ENCODE measurements at regions not wholly inside any gene's neighbourhood (a gene's known extent, or its start where the extent isn't known, plus 50 kb on each side); places are given as distances from the start of the nearest gene placed in this dataset.

- Histone ChIP-seq H3K9me3 (ENCODE audit: control insufficient read depth in 4 of 4, insufficient read depth in 3 of 4, low read length in 3 of 4) (no peaks in the 10 kb centered on the region), H3K9ac (ENCODE audit: insufficient read depth in 1 of 2, low read length in 2 of 2) (no peak overlapping the region), H3K36me3 (ENCODE audit: control insufficient read depth in 4 of 4, insufficient read depth in 4 of 4, low read length in 4 of 4) (no peaks in the 10 kb centered on the region), H3K4me3 (no peak overlapping the region), H3K4me1 (ENCODE audit: control insufficient read depth in 5 of 5, insufficient read depth in 5 of 5, low read length in 5 of 5) (no peaks in the 10 kb centered on the region), H3K27me3 (ENCODE audit: control insufficient read depth in 3 of 3, insufficient read depth in 3 of 3, low read length in 2 of 3) (no peaks in the 10 kb centered on the region), H3K27ac (ENCODE audit: low read depth in 1 of 2, low read length in 1 of 2) (no peak overlapping the region)
- DNase-seq (no peak), ATAC-seq (ENCODE audit: insufficient read depth, low FRiP score) (no peak)
- 75 to 88% methylated on average over 2 of the region's 2 CpGs for WGBS, 2 donors
- no peak for TF ChIP-seq CTCF (IDR thresholded peaks at IDR 0.05; ENCODE audit: control extremely low read depth, extremely low read depth)
Observed at GRCh38 chr3:104887619-104888018, 479.1 kb upstream of the ALCAM start.

- H3K4me3 ChIP-seq, result no peak overlapping the region
- no peak overlapping the region for H3K9ac ChIP-seq (ENCODE audit: insufficient read depth in 1 of 2, low read length in 2 of 2)
- H3K4me1 ChIP-seq (ENCODE audit: control insufficient read depth in 5 of 5, insufficient read depth in 5 of 5, low read length in 5 of 5), result no peaks in the 10 kb centered on the region
- ATAC-seq (ENCODE audit: insufficient read depth, low FRiP score) (no peak), DNase-seq (no peak)
- H3K9me3 ChIP-seq (ENCODE audit: control insufficient read depth in 4 of 4, insufficient read depth in 3 of 4, low read length in 3 of 4), result no peaks in the 10 kb centered on the region
- WGBS, 2 donors, result 84 to 87% methylated on average over 2 of the region's 2 CpGs
- H3K27me3 ChIP-seq (ENCODE audit: control insufficient read depth in 3 of 3, insufficient read depth in 3 of 3, low read length in 2 of 3), result no peaks in the 10 kb centered on the region
- H3K27ac ChIP-seq (ENCODE audit: low read depth in 1 of 2, low read length in 1 of 2), result no peak overlapping the region
- TF ChIP-seq CTCF (IDR thresholded peaks at IDR 0.05; ENCODE audit: control extremely low read depth, extremely low read depth), result no peak
- H3K36me3 ChIP-seq (ENCODE audit: control insufficient read depth in 4 of 4, insufficient read depth in 4 of 4, low read length in 4 of 4), result no peaks in the 10 kb centered on the region
Observed at GRCh38 chr3:104892044-104892443, 474.7 kb upstream of the ALCAM start.

- H3K36me3 ChIP-seq (ENCODE audit: control insufficient read depth in 4 of 4, insufficient read depth in 4 of 4, low read length in 4 of 4), result no peaks in the 10 kb centered on the region
- H3K9ac ChIP-seq (ENCODE audit: insufficient read depth in 1 of 2, low read length in 2 of 2), result no peak overlapping the region
- whole genome bisulfite sequencing, 2 donors, result 90 to 91% methylated on average over 1 of the region's 1 CpG
- no peaks in the 10 kb centered on the region for H3K27me3 ChIP-seq (ENCODE audit: control insufficient read depth in 3 of 3, insufficient read depth in 3 of 3, low read length in 2 of 3)
- no peak for TF ChIP-seq CTCF (IDR thresholded peaks at IDR 0.05; ENCODE audit: control extremely low read depth, extremely low read depth)
- H3K4me3 ChIP-seq, result no peak overlapping the region
- DNase-seq (no peak), ATAC-seq (ENCODE audit: insufficient read depth, low FRiP score) (no peak)
- no peak overlapping the region for H3K27ac ChIP-seq (ENCODE audit: low read depth in 1 of 2, low read length in 1 of 2)
- H3K4me1 ChIP-seq (ENCODE audit: control insufficient read depth in 5 of 5, insufficient read depth in 5 of 5, low read length in 5 of 5), result no peaks in the 10 kb centered on the region
- H3K9me3 ChIP-seq (ENCODE audit: control insufficient read depth in 4 of 4, insufficient read depth in 3 of 4, low read length in 3 of 4), result no peaks in the 10 kb centered on the region
Observed at GRCh38 chr3:104896624-104897023, 470.1 kb upstream of the ALCAM start.

GRCh38 chr3:104901396-104901795, 465.3 kb upstream of the ALCAM start:
- no peaks in the 10 kb centered on the region for H3K36me3 ChIP-seq (ENCODE audit: control insufficient read depth in 4 of 4, insufficient read depth in 4 of 4, low read length in 4 of 4)
- DNase-seq (no peak), ATAC-seq (ENCODE audit: insufficient read depth, low FRiP score) (no peak)
- TF ChIP-seq CTCF (IDR thresholded peaks at IDR 0.05; ENCODE audit: control extremely low read depth, extremely low read depth), result no peak
- H3K27me3 ChIP-seq (ENCODE audit: control insufficient read depth in 3 of 3, insufficient read depth in 3 of 3, low read length in 2 of 3), result no peaks in the 10 kb centered on the region
- no peaks in the 10 kb centered on the region for H3K4me1 ChIP-seq (ENCODE audit: control insufficient read depth in 5 of 5, insufficient read depth in 5 of 5, low read length in 5 of 5)
- H3K4me3 ChIP-seq, result no peak overlapping the region
- no peak overlapping the region for H3K9ac ChIP-seq (ENCODE audit: insufficient read depth in 1 of 2, low read length in 2 of 2)
- WGBS, 2 donors, result 74 to 80% methylated on average over 3 of the region's 3 CpGs
- H3K27ac ChIP-seq (ENCODE audit: low read depth in 1 of 2, low read length in 1 of 2), result no peak overlapping the region
- peaks cover 0 to 3% (median under 1%) of the 10 kb centered on the region in 4 donors for H3K9me3 ChIP-seq (ENCODE audit: control insufficient read depth in 4 of 4, insufficient read depth in 3 of 4, low read length in 3 of 4)

Data from lung (tissue), 11 donors.